ENCODE measurements at regions not wholly inside any gene's neighbourhood (a gene's known extent, or its start where the extent isn't known, plus 50 kb on each side); places are given as distances from the start of the nearest gene placed in this dataset.

GRCh38 chr14:44741431-44741830, 220.3 kb downstream of the KLHL28 start:
- H2AFZ ChIP-seq (ENCODE audit: control insufficient read depth, low read length) = no peak overlapping the region
- dilution Hi-C loops (cut with MboI; ENCODE audit: extremely low pct_ligation_motif_present, low sequenced_read_pairs) = no loop called here
- no peaks in the 10 kb centered on the region for H3K36me3 ChIP-seq (ENCODE audit: control insufficient read depth in 2 of 2, extremely low read depth in 1 of 2, insufficient read depth in 2 of 2, low read length in 2 of 2)
- H3K9me3 ChIP-seq (ENCODE audit: control insufficient read depth, low read depth, low read length) = no peaks in the 10 kb centered on the region
- no peaks in the 10 kb centered on the region for H3K9me1 ChIP-seq (ENCODE audit: control insufficient read depth, extremely low read depth, insufficient read depth, low read length)
- H3K4me1 ChIP-seq (ENCODE audit: control insufficient read depth, extremely low read depth, insufficient read depth, low read length) = no peaks in the 10 kb centered on the region
- H3K27me3 ChIP-seq (ENCODE audit: control insufficient read depth, extremely low read depth, insufficient read depth, low read length) = no peaks in the 10 kb centered on the region
- no peak overlapping the region for H3K27ac ChIP-seq (ENCODE audit: control insufficient read depth, insufficient read depth, low read length)
- no peak for TF ChIP-seq EZH2 (IDR thresholded peaks at IDR 0.05; ENCODE audit: low read length)
- TF ChIP-seq CTCF (optimal IDR thresholded peaks at IDR 0.05 in 1 of 3, IDR thresholded peaks at IDR 0.05 in 1 of 3, conservative IDR thresholded peaks at IDR 0.05 in 1 of 3; ENCODE audit: extremely low read depth in 1 of 3, insufficient read depth in 2 of 3, low read length in 3 of 3) = no peak
- DNase-seq (ENCODE audit: low read depth, low spot score) = no peak
- H3K4me3 ChIP-seq (ENCODE audit: control insufficient read depth in 2 of 3, extremely low read depth in 1 of 3, insufficient read depth in 2 of 3, low read depth in 1 of 3, low read length in 3 of 3) = no peak overlapping the region
- H3K79me2 ChIP-seq (ENCODE audit: control insufficient read depth, insufficient read depth, low read length) = no peaks in the 10 kb centered on the region
- no peak for FAIRE-seq
- H4K20me1 ChIP-seq (ENCODE audit: control insufficient read depth, extremely low read depth, insufficient read depth, low read length) = no peaks in the 10 kb centered on the region
- no peak overlapping the region for H3K4me2 ChIP-seq (ENCODE audit: control insufficient read depth, extremely low read depth, insufficient read depth, low read depth, low read length)
- H3K9ac ChIP-seq (ENCODE audit: control insufficient read depth, extremely low read depth, insufficient read depth, low read length) = no peak overlapping the region

- Histone ChIP-seq H3K4me3 (ENCODE audit: control insufficient read depth in 2 of 3, extremely low read depth in 1 of 3, insufficient read depth in 2 of 3, low read depth in 1 of 3, low read length in 3 of 3) (no peak overlapping the region), H3K9me3 (ENCODE audit: control insufficient read depth, low read depth, low read length) (no peaks in the 10 kb centered on the region), H4K20me1 (ENCODE audit: control insufficient read depth, extremely low read depth, insufficient read depth, low read length) (no peaks in the 10 kb centered on the region), H3K27ac (ENCODE audit: control insufficient read depth, insufficient read depth, low read length) (no peak overlapping the region), H3K4me1 (ENCODE audit: control insufficient read depth, extremely low read depth, insufficient read depth, low read length) (no peaks in the 10 kb centered on the region), H3K36me3 (ENCODE audit: control insufficient read depth in 2 of 2, extremely low read depth in 1 of 2, insufficient read depth in 2 of 2, low read length in 2 of 2) (no peaks in the 10 kb centered on the region), H3K9ac (ENCODE audit: control insufficient read depth, extremely low read depth, insufficient read depth, low read length) (no peak overlapping the region), H3K79me2 (ENCODE audit: control insufficient read depth, insufficient read depth, low read length) (no peaks in the 10 kb centered on the region), H3K4me2 (ENCODE audit: control insufficient read depth, extremely low read depth, insufficient read depth, low read depth, low read length) (no peak overlapping the region), H2AFZ (ENCODE audit: control insufficient read depth, low read length) (no peak overlapping the region), H3K9me1 (ENCODE audit: control insufficient read depth, extremely low read depth, insufficient read depth, low read length) (no peaks in the 10 kb centered on the region), H3K27me3 (ENCODE audit: control insufficient read depth, extremely low read depth, insufficient read depth, low read length) (no peaks in the 10 kb centered on the region)
- dilution Hi-C loops (cut with MboI; ENCODE audit: extremely low pct_ligation_motif_present, low sequenced_read_pairs) = no loop called here
- DNase-seq (ENCODE audit: low read depth, low spot score) (no peak), FAIRE-seq (no peak)
- TF ChIP-seq CTCF (optimal IDR thresholded peaks at IDR 0.05 in 1 of 3, IDR thresholded peaks at IDR 0.05 in 1 of 3, conservative IDR thresholded peaks at IDR 0.05 in 1 of 3; ENCODE audit: extremely low read depth in 1 of 3, insufficient read depth in 2 of 3, low read length in 3 of 3) = no peak
- TF ChIP-seq EZH2 (IDR thresholded peaks at IDR 0.05; ENCODE audit: low read length) = no peak
These were observed 225.4 kb downstream of the KLHL28 start for GRCh38 chr14:44736326-44736725.

Data from keratinocyte (primary cell).